H9 (cell line): ENCODE measurements at regions not wholly inside any gene's neighbourhood (a gene's known extent, or its start where the extent isn't known, plus 50 kb on each side); places are given as distances from the start of the nearest gene placed in this dataset.

Source experiments
- DNase-seq: peaks from one replicate; pipeline ENCODE4 v3.0.0-alpha.2; 2017
- H2AFZ ChIP-seq: one replicate; pipeline ENCODE4 v1.6.1; 2013; ENCODE audit warnings: mild to moderate bottlenecking, low read length, control low read depth, moderate library complexity
- H2AK5ac ChIP-seq: 2 replicates; pipeline ENCODE4 v1.6.1; 2013; ENCODE audit warnings: low read length, control low read depth, mixed read lengths; ENCODE audit not compliant: insufficient read length
- H2BK120ac ChIP-seq: one replicate; pipeline ENCODE4 v1.6.1; 2013; ENCODE audit warnings: low read depth, mild to moderate bottlenecking, low read length, control low read depth, inconsistent platforms; ENCODE audit not compliant: poor library complexity, severe bottlenecking
- H2BK12ac ChIP-seq: 2 replicates; pipeline ENCODE4 v1.6.1; 2013; ENCODE audit warnings: low read length, control low read depth, mixed read lengths, low read depth; ENCODE audit not compliant: insufficient read length
- H2BK15ac ChIP-seq: 2 replicates; pipeline ENCODE4 v1.6.1; 2013; ENCODE audit warnings: low read depth, low read length, control low read depth
- H2BK20ac ChIP-seq: one replicate; pipeline ENCODE4 v1.6.1; 2013; ENCODE audit warnings: low read depth, mild to moderate bottlenecking, low read length, control low read depth, inconsistent platforms; ENCODE audit not compliant: poor library complexity, severe bottlenecking
- H2BK5ac ChIP-seq: 2 replicates; pipeline ENCODE4 v1.6.1; 2013; ENCODE audit warnings: low read length, control low read depth, mixed read lengths; ENCODE audit not compliant: insufficient read length
- H3K14ac ChIP-seq: 2 replicates; pipeline ENCODE4 v1.6.1; 2013; ENCODE audit warnings: low read length, control low read depth; ENCODE audit not compliant: insufficient read depth
- H3K18ac ChIP-seq: 2 replicates; pipeline ENCODE4 v1.6.1; 2013; ENCODE audit warnings: low read depth, mild to moderate bottlenecking, mixed read lengths, low read length, control low read depth; ENCODE audit not compliant: insufficient read length
- H3K23ac ChIP-seq: 2 replicates; pipeline ENCODE4 v1.6.1; 2013; ENCODE audit warnings: low read length, control low read depth, mixed read lengths, low read depth; ENCODE audit not compliant: insufficient read length
- H3K23me2 ChIP-seq: 2 replicates; pipeline ENCODE4 v1.6.1; 2013; ENCODE audit warnings: low read depth, mild to moderate bottlenecking, mixed read lengths, low read length, control low read depth; ENCODE audit not compliant: insufficient read length, poor library complexity, severe bottlenecking
- H3K27ac ChIP-seq: 2 replicates; pipeline ENCODE4 v1.5.1; 2013; ENCODE audit warnings: low read length, control low read depth, mixed read lengths, low read depth; ENCODE audit not compliant: insufficient read length
- H3K27me3 ChIP-seq: 2 replicates; pipeline ENCODE4 v1.6.1; 2013; ENCODE audit warnings: low read length, control low read depth, inconsistent platforms; ENCODE audit not compliant: insufficient read depth
- H3K4ac ChIP-seq: 2 replicates; pipeline ENCODE4 v1.6.1; 2013; ENCODE audit warnings: low read depth, mild to moderate bottlenecking, control low read depth, inconsistent platforms, low read length, moderate library complexity
- H3K4me1 ChIP-seq: 2 replicates; pipeline ENCODE4 v1.6.1; 2013; ENCODE audit warnings: low read length, control low read depth, inconsistent platforms; ENCODE audit not compliant: insufficient read depth
- H3K4me2 ChIP-seq: 2 replicates; pipeline ENCODE4 v1.6.1; 2013; ENCODE audit warnings: low read length, control low read depth, mixed read lengths; ENCODE audit not compliant: insufficient read length, insufficient read depth
- H3K56ac ChIP-seq: 2 replicates; pipeline ENCODE4 v1.6.1; 2013; ENCODE audit warnings: low read depth, mild to moderate bottlenecking, mixed read lengths, low read length, control low read depth; ENCODE audit not compliant: insufficient read length
- H3K79me1 ChIP-seq: 2 replicates; pipeline ENCODE4 v1.6.1; 2013; ENCODE audit warnings: low read depth, mild to moderate bottlenecking, moderate library complexity, low read length, control low read depth, inconsistent platforms; ENCODE audit not compliant: insufficient read depth, poor library complexity, severe bottlenecking
- H3K79me2 ChIP-seq: 2 replicates; pipeline ENCODE4 v1.6.1; 2013; ENCODE audit warnings: low read length, control low read depth, inconsistent platforms; ENCODE audit not compliant: insufficient read depth
- H3K9ac ChIP-seq: 2 replicates; pipeline ENCODE4 v1.6.1; 2013; ENCODE audit warnings: low read length, control low read depth, mixed read lengths; ENCODE audit not compliant: insufficient read length; ENCODE audit errors: extremely low read depth
- H3K9me3 ChIP-seq: one replicate; pipeline ENCODE4 v1.6.1; 2013; ENCODE audit warnings: low read depth, low read length, inconsistent platforms; ENCODE audit not compliant: control insufficient read depth
- H3T11ph ChIP-seq: one replicate; pipeline ENCODE4 v1.6.1; 2013; ENCODE audit warnings: mild to moderate bottlenecking, low read length, control low read depth, inconsistent platforms
- H4K20me1 ChIP-seq: one replicate; pipeline ENCODE4 v1.6.1; 2013; ENCODE audit not compliant: control insufficient read depth, insufficient read length, insufficient read depth
- H4K5ac ChIP-seq: 2 replicates; pipeline ENCODE4 v1.6.1; 2013; ENCODE audit warnings: low read depth, mild to moderate bottlenecking, mixed read lengths, low read length, control low read depth; ENCODE audit not compliant: insufficient read length
- H4K8ac ChIP-seq: replicated peaks from 2 replicates; pipeline ENCODE4 v1.6.1; 2013; ENCODE audit warnings: low read length, control low read depth, mixed read lengths, low read depth; ENCODE audit not compliant: insufficient read length
- H4K91ac ChIP-seq: 2 replicates; pipeline ENCODE4 v1.6.1; 2013; ENCODE audit warnings: low read depth, mild to moderate bottlenecking, moderate library complexity, mixed read lengths, low read length, control low read depth; ENCODE audit not compliant: insufficient read length
- H3K27ac Mint-ChIP-seq, 3 experiments: 2 replicates in 2 of 3; 3 replicates in 1 of 3; pipeline ENCODE4 v1.8.0; 2020 to 2021; ENCODE audit warnings: mixed read lengths in 3 of 3, mild to moderate bottlenecking in 1 of 3, moderate library complexity in 1 of 3
- H3K27me3 Mint-ChIP-seq: 2 replicates; pipeline ENCODE4 v1.8.0; 2021; ENCODE audit warnings: low read depth, mild to moderate bottlenecking, moderate library complexity, mixed read lengths
- H3K36me3 Mint-ChIP-seq, 3 experiments: 2 replicates in 2 of 3; 3 replicates in 1 of 3; pipeline ENCODE4 v1.8.0; 2020 to 2021; ENCODE audit warnings: low read depth in 3 of 3, mixed read lengths in 3 of 3; ENCODE audit not compliant: insufficient read depth in 1 of 3
- H3K4me1 Mint-ChIP-seq, 2 experiments: 2 replicates each; pipeline ENCODE4 v1.8.0; 2020; ENCODE audit warnings: mixed read lengths in 2 of 2
- H3K4me3 Mint-ChIP-seq, 2 experiments: 2 replicates in 1 of 2; 3 replicates in 1 of 2; pipeline ENCODE4 v1.8.0; 2020 to 2021; ENCODE audit warnings: mild to moderate bottlenecking in 2 of 2, mixed read lengths in 2 of 2, moderate library complexity in 1 of 2
- H3K9me3 Mint-ChIP-seq, 2 experiments: 2 replicates in 1 of 2; 3 replicates in 1 of 2; pipeline ENCODE4 v1.8.0; 2020; ENCODE audit warnings: mild to moderate bottlenecking in 2 of 2, mixed read lengths in 2 of 2, moderate library complexity in 1 of 2
- CTCF ChIP-seq: fragments of 200-600 bp; sonication (generic); conservative IDR thresholded peaks from 3 replicates; pipeline ENCODE4 v1.8.0; 2021; ENCODE audit warnings: antibody characterized with exemption, mild to moderate bottlenecking
- WGBS: extraction: QIAGEN DNeasy Blood & Tissue Kit; methylation state at CpG from one replicate; pipeline ENCODE4 v1.1.7; 2013; ENCODE audit warnings: missing lambda C conversion rate, low lambda C conversion rate, mixed read lengths; ENCODE audit not compliant: insufficient read length; ENCODE audit errors: extremely low coverage; 5-methylcytosine and 5-hydroxymethylcytosine counted together

- H3K14ac ChIP-seq: no peak overlapping the region
- no peak overlapping the region for H3K18ac ChIP-seq
- no peak overlapping the region for H3K56ac ChIP-seq
- H3K27me3 ChIP-seq: no peaks in the 10 kb centered on the region
- no peak overlapping the region for H4K91ac ChIP-seq
- H3K23ac ChIP-seq: no peak overlapping the region
- H3K4me2 ChIP-seq: no peak overlapping the region
- no peak overlapping the region for H3K4ac ChIP-seq
- no peak overlapping the region for H2BK15ac ChIP-seq
- H2AK5ac ChIP-seq: no peak overlapping the region
- Mint-ChIP-seq H3K9me3 (peaks cover 11 to 15% of the 10 kb centered on the region in 2 experiments), H3K27me3 (no peaks in the 10 kb centered on the region), H3K27ac (no peak overlapping the region), H3K4me1 (no peaks in the 10 kb centered on the region), H3K4me3 (no peak overlapping the region), H3K36me3 (peaks cover 6 to 9% (median 7%) of the 10 kb centered on the region in 3 experiments; a peak in 5 of 7 replicates)
- no peak overlapping the region for H2BK12ac ChIP-seq
- H4K5ac ChIP-seq: no peak overlapping the region
- no peak overlapping the region for H2AFZ ChIP-seq
- no peak overlapping the region for H3T11ph ChIP-seq
- no peaks in the 10 kb centered on the region; the same call in 1 of the 2 replicates for H3K4me1 ChIP-seq
- H2BK5ac ChIP-seq: no peak overlapping the region
- H4K8ac ChIP-seq: no peak overlapping the region
- no peaks in the 10 kb centered on the region for H3K79me2 ChIP-seq
- no peak overlapping the region for H3K9ac ChIP-seq
- H3K27ac ChIP-seq: no peak overlapping the region
- no peaks in the 10 kb centered on the region for H4K20me1 ChIP-seq
- no peak overlapping the region for H2BK120ac ChIP-seq
- no peak for DNase-seq
- H3K79me1 ChIP-seq: no peaks in the 10 kb centered on the region
- no peak for TF ChIP-seq CTCF
- no peak overlapping the region for H2BK20ac ChIP-seq
- no peaks in the 10 kb centered on the region for H3K9me3 ChIP-seq
- H3K23me2 ChIP-seq: no peaks in the 10 kb centered on the region
- no CpG with 5 or more reads among the region's 4 CpGs for WGBS
These were observed 235.8 kb upstream of the TMTC1 start for GRCh38 chr12:30019366-30020140.
